HepG2 (cell line): ENCODE measurements at regions not wholly inside any gene's neighbourhood (a gene's known extent, or its start where the extent isn't known, plus 50 kb on each side); places are given as distances from the start of the nearest gene placed in this dataset.

Experiments
- ATAC-seq: fragments of 200-7000 bp; cut with Tn5 transposase; 3 replicates; pipeline ENCODE4 v1.9.1; 2020; ENCODE audit warnings: mild to moderate bottlenecking, moderate library complexity
- BruUV-seq: library from RNA; stranded (reverse); fragments of 400-500 nt; replicated peaks from 2 replicates; lab custom pipeline; 2021; lab: Mats Ljungman, UMichigan
- CTCF ChIA-PET: fragments of 300-600 bp; formaldehyde crosslinking; extraction: SDS; loops from one replicate; lab custom pipeline; 2021; ENCODE audit warnings: low total read pairs, inconsistent platforms, low intra/inter-chr PET ratio; lab: Yijun Ruan, JAX
- POLR2A ChIA-PET: fragments of 350-600 bp; sonication (Branson Sonifier 250); formaldehyde crosslinking; loops from one replicate; lab custom pipeline; 2020; ENCODE audit warnings: antibody characterized with exemption, inconsistent platforms; lab: Yijun Ruan, JAX
- DNase-seq: peaks from one replicate; pipeline ENCODE4 v3.0.0-alpha.2; 2015; ENCODE audit warnings: low spot score
- FAIRE-seq: peaks from 3 replicates; lab custom pipeline; 2011; peaks lifted over from hg19 to GRCh38; lab: Jason Lieb, UNC
- H2AFZ ChIP-seq: one replicate; pipeline ENCODE4 v1.6.1; 2011; ENCODE audit warnings: low read length, inconsistent platforms
- H3K27ac ChIP-seq: fragments of 300-600 bp; 3 replicates; pipeline ENCODE4 v1.8.0; 2011; ENCODE audit warnings: mixed run types, mild to moderate bottlenecking, mixed read lengths, low read length, inconsistent platforms; ENCODE audit not compliant: insufficient read depth; ENCODE audit errors: extremely low read length
- H3K27me3 ChIP-seq, 2 experiments: fragments of 200-600 bp in 1 of 2; 2 replicates in 1 of 2; 3 replicates in 1 of 2; pipeline versions ENCODE4 v1.6.0 to v1.8.0; 2011; ENCODE audit warnings: low read length in 2 of 2, mild to moderate bottlenecking in 2 of 2, moderate library complexity in 2 of 2, inconsistent platforms in 1 of 2; ENCODE audit not compliant: insufficient read depth in 2 of 2, control insufficient read depth in 1 of 2
- H3K36me3 ChIP-seq, 2 experiments: fragments of 200-600 bp in 1 of 2; replicated peaks in 1 of 2; 2 replicates in 1 of 2; 3 replicates in 1 of 2; pipeline versions ENCODE4 v1.5.1 to v1.8.0; 2011; ENCODE audit warnings: low read length in 2 of 2, inconsistent platforms in 1 of 2; ENCODE audit not compliant: insufficient read depth in 2 of 2, control insufficient read depth in 1 of 2
- H3K4me1 ChIP-seq: 2 replicates; pipeline ENCODE4 v1.5.1; 2012; ENCODE audit warnings: low read length, inconsistent platforms; ENCODE audit not compliant: insufficient read depth
- H3K4me2 ChIP-seq: 2 replicates; pipeline ENCODE4 v1.6.0; 2011; ENCODE audit warnings: low read depth, low read length, inconsistent platforms
- H3K4me3 ChIP-seq, 3 experiments: fragments of 200-600 bp in 1 of 3; sonication (generic), shearing (Covaris generic) in 1 of 3; replicated peaks in 1 of 3; 2 replicates each; pipeline ENCODE4 v1.5.1; 2011 to 2016; ENCODE audit warnings: low read length in 3 of 3, inconsistent platforms in 2 of 3, low read depth in 2 of 3, mild to moderate bottlenecking in 2 of 3, control low read depth in 1 of 3, mixed read lengths in 1 of 3; ENCODE audit not compliant: insufficient read depth in 1 of 3
- H3K79me2 ChIP-seq: one replicate; pipeline ENCODE4 v1.6.1; 2011; ENCODE audit warnings: low read length, inconsistent platforms; ENCODE audit not compliant: insufficient read depth
- H3K9ac ChIP-seq: 2 replicates; pipeline ENCODE4 v1.6.0; 2011; ENCODE audit warnings: mild to moderate bottlenecking, low read depth, low read length, inconsistent platforms; ENCODE audit not compliant: insufficient read depth
- H3K9me3 ChIP-seq: 2 replicates; pipeline ENCODE4 v1.5.1; 2012; ENCODE audit warnings: mild to moderate bottlenecking, low read length
- H4K20me1 ChIP-seq: 2 replicates; pipeline ENCODE4 v1.6.0; 2011; ENCODE audit warnings: inconsistent platforms, mild to moderate bottlenecking, low read length, moderate library complexity; ENCODE audit not compliant: insufficient read depth
- CBX1 ChIP-seq: IDR thresholded peaks from one replicate; pipeline ENCODE4 v1.6.1; 2016; ENCODE audit warnings: antibody characterized with exemption, low read depth
- FOSL2 ChIP-seq: sonication (generic); formaldehyde crosslinking; IDR thresholded peaks from 2 replicates; pipeline ENCODE4 v1.4.0; 2020; ENCODE audit warnings: missing genetic modification reagents
- PBX3 ChIP-seq: sonication (generic); formaldehyde crosslinking; IDR thresholded peaks from 2 replicates; pipeline ENCODE4 v1.8.1; 2023; ENCODE audit warnings: missing genetic modification reagents, inconsistent platforms, borderline replicate concordance
- ZFP1 ChIP-seq: IDR thresholded peaks from 2 replicates; pipeline ENCODE4 v1.6.1; 2016
- ZNF552 ChIP-seq: sonication (generic); formaldehyde crosslinking; IDR thresholded peaks from 2 replicates; pipeline ENCODE4 v1.9.0; 2022; ENCODE audit warnings: missing genetic modification reagents, mild to moderate bottlenecking, borderline replicate concordance
- ZNF724P ChIP-seq: sonication (generic); formaldehyde crosslinking; IDR thresholded peaks from 2 replicates; pipeline ENCODE4 v1.8.0; 2022; ENCODE audit warnings: missing genetic modification reagents, borderline replicate concordance
- ZNF770 ChIP-seq: sonication (generic); formaldehyde crosslinking; IDR thresholded peaks from 2 replicates; pipeline ENCODE4 v1.5.0; 2020; ENCODE audit warnings: mild to moderate bottlenecking, missing genetic modification reagents
- ZNF841 ChIP-seq: sonication (generic); formaldehyde crosslinking; IDR thresholded peaks from 2 replicates; pipeline ENCODE4 v1.8.1; 2023; ENCODE audit warnings: missing genetic modification reagents, borderline replicate concordance
- WGBS: methylation state at CpG from one replicate; pipeline ENCODE4 v1.1.6; 2017; ENCODE audit warnings: low lambda C conversion rate; 5-methylcytosine and 5-hydroxymethylcytosine counted together
- in situ Hi-C: cut with HindIII; loops from 2 replicates; pipeline ENCODE4 v1.10.0; 2017; ENCODE audit warnings: low pct_unique_long_range_greater_than_20kb; ENCODE audit not compliant: extremely low pct_ligation_motif_present
- intact Hi-C: fragments of 100-400 bp; cut with micrococcal nuclease; formaldehyde crosslinking; loops from one replicate; pipeline ENCODE4 v1.10.0; 2022; ENCODE audit not compliant: unreplicated experiment

GRCh38 chr6:98037571-98037970 is 754.6 kb upstream of the MMS22L start:
- H3K4me1 ChIP-seq = no peaks in the 10 kb centered on the region
- ATAC-seq = no peak
- H3K79me2 ChIP-seq = no peaks in the 10 kb centered on the region
- no peak overlapping the region for H3K4me3 ChIP-seq
- BruUV-seq = no TSS peak
- POLR2A ChIA-PET = no interaction called here
- H3K27me3 ChIP-seq = no peaks in the 10 kb centered on the region
- no peaks in the 10 kb centered on the region for H3K9me3 ChIP-seq
- intact Hi-C loops = no loop called here
- WGBS = 2% methylated on average over 6 of the region's 6 CpGs
- H2AFZ ChIP-seq = no peak overlapping the region
- in situ Hi-C loops = loop anchor here (25.0 kb wide), 1 partner anchor 800 kb away; the partner anchor contains the start of gene POU3F2
- no peaks in the 10 kb centered on the region for H3K36me3 ChIP-seq
- no peak overlapping the region for H3K27ac ChIP-seq
- no peak for DNase-seq
- TF ChIP-seq ZFP1 = no peak
- TF ChIP-seq ZNF841 (CRISPR knock-in tag) = no peak
- TF ChIP-seq PBX3 (CRISPR knock-in tag) = no peak
- TF ChIP-seq CBX1 = no peak
- no peak for TF ChIP-seq ZNF552
- no peak for TF ChIP-seq FOSL2 (CRISPR knock-in tag)
- TF ChIP-seq ZNF770 (CRISPR knock-in tag) = no peak
- TF ChIP-seq ZNF724P = no peak
- CTCF ChIA-PET = no interaction called here
- no peak overlapping the region for H3K9ac ChIP-seq
- H4K20me1 ChIP-seq = no peaks in the 10 kb centered on the region
- FAIRE-seq = no peak
- no peak overlapping the region for H3K4me2 ChIP-seq
